ENCODE measurements at regions not wholly inside any gene's neighbourhood (a gene's known extent, or its start where the extent isn't known, plus 50 kb on each side); places are given as distances from the start of the nearest gene placed in this dataset.

DNA sequence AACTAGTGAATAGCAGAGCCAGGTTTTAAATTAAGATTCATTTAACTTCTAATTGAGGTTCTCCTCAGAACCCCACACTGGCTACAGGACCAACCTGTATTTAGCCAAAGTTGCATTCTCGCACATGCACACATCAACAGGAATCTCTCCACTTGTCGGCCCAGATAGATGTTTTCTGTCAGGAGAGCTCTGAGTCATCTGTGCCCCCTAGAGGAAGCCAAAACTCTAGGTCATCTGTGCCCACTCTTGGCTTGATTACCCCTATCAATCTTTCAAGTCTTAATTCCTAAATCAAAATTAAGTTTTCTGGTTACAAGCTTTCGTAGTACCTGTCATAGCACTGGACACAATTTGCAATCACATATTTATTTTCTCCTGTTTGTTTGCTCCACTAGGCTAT, 104.9 kb upstream of the EOMES start:
- TF ChIP-seq, protein P1, sequence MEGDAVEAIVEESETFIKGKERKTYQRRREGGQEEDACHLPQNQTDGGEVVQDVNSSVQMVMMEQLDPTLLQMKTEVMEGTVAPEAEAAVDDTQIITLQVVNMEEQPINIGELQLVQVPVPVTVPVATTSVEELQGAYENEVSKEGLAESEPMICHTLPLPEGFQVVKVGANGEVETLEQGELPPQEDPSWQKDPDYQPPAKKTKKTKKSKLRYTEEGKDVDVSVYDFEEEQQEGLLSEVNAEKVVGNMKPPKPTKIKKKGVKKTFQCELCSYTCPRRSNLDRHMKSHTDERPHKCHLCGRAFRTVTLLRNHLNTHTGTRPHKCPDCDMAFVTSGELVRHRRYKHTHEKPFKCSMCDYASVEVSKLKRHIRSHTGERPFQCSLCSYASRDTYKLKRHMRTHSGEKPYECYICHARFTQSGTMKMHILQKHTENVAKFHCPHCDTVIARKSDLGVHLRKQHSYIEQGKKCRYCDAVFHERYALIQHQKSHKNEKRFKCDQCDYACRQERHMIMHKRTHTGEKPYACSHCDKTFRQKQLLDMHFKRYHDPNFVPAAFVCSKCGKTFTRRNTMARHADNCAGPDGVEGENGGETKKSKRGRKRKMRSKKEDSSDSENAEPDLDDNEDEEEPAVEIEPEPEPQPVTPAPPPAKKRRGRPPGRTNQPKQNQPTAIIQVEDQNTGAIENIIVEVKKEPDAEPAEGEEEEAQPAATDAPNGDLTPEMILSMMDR (IDR thresholded peaks at IDR 0.05), result peak; percentile 29
- TF ChIP-seq EZH2 (IDR thresholded peaks at IDR 0.05), result no peak
